ENCODE measurements at regions not wholly inside any gene's neighbourhood (a gene's known extent, or its start where the extent isn't known, plus 50 kb on each side); places are given as distances from the start of the nearest gene placed in this dataset.

- TF ChIP-seq CTCF (IDR thresholded peaks at IDR 0.05; ENCODE audit: poor library complexity, severe bottlenecking) (no peak), EP300 (conservative IDR thresholded peaks at IDR 0.05; ENCODE audit: poor library complexity, severe bottlenecking) (no peak), EZH2 (IDR thresholded peaks at IDR 0.05; ENCODE audit: borderline replicate concordance, insufficient read depth, low read length, poor library complexity, severe bottlenecking) (no peak), REST (IDR thresholded peaks at IDR 0.05; ENCODE audit: borderline replicate concordance) (no peak), TAF1 (IDR thresholded peaks at IDR 0.05; ENCODE audit: low read depth) (no peak), POLR2AphosphoS5 (IDR thresholded peaks at IDR 0.05) (no peak), MXI1 (conservative IDR thresholded peaks at IDR 0.05; ENCODE audit: poor library complexity, severe bottlenecking) (no peak)
These were observed 511.6 kb upstream of the MDFIC2 start for GRCh38 chr3:70824078-70824477.

Measured in neural cell (in vitro differentiated cells).